ENCODE measurements at regions not wholly inside any gene's neighbourhood (a gene's known extent, or its start where the extent isn't known, plus 50 kb on each side); places are given as distances from the start of the nearest gene placed in this dataset.
"Not testable (repeated sequence)": the region's sequence is repeated elsewhere in the genome, so short reads cannot be mapped to it uniquely, and the experiment has no call there.

GRCh38 chr4:111930659-111931058, 214.6 kb upstream of the FAM241A start:
- no peak for DNase-seq

- DNase-seq, result no peak
Measured at GRCh38 chr4:111933703-111934102, 211.6 kb upstream of the FAM241A start.

GRCh38 chr4:111934314-111934713, 210.9 kb upstream of the FAM241A start:
- DNase-seq, result no peak

GRCh38 chr4:111937368-111937767, 207.9 kb upstream of the FAM241A start:
- DNase-seq, result no peak

GRCh38 chr4:111941957-111942356, 203.3 kb upstream of the FAM241A start:
- no peak for DNase-seq

GRCh38 chr4:111943796-111944203, 201.5 kb upstream of the FAM241A start:
- DNase-seq, result no peak

GRCh38 chr4:111945014-111945413, 200.2 kb upstream of the FAM241A start:
- no peak for DNase-seq

- no peak for DNase-seq
Measured at GRCh38 chr4:111946800-111947199, 198.5 kb upstream of the FAM241A start.

- no peak for DNase-seq
Measured at GRCh38 chr4:111952688-111953087, 192.6 kb upstream of the FAM241A start.

GRCh38 chr4:111954550-111954949, 190.7 kb upstream of the FAM241A start:
- DNase-seq, result no peak

- DNase-seq, result no peak
Measured at GRCh38 chr4:111955001-111955400, 190.3 kb upstream of the FAM241A start.

GRCh38 chr4:111957116-111957515, 188.1 kb upstream of the FAM241A start:
- no peak for DNase-seq

GRCh38 chr4:111957997-111958396, 187.3 kb upstream of the FAM241A start:
- no peak for DNase-seq

GRCh38 chr4:111959222-111959621, 186.0 kb upstream of the FAM241A start:
- no peak for DNase-seq

GRCh38 chr4:111960241-111960667, 185.0 kb upstream of the FAM241A start:
- no peak for DNase-seq

- DNase-seq, result not testable (repeated sequence)
Measured at GRCh38 chr4:111961026-111961425, 184.2 kb upstream of the FAM241A start.

- DNase-seq, result no peak
Measured at GRCh38 chr4:111961809-111962208, 183.4 kb upstream of the FAM241A start.

GRCh38 chr4:111963158-111963700, 182.0 kb upstream of the FAM241A start:
- DNase-seq, result no peak

GRCh38 chr4:111977419-111977965, 167.8 kb upstream of the FAM241A start:
- DNase-seq, result no peak

GRCh38 chr4:111979921-111980320, 165.3 kb upstream of the FAM241A start:
- no peak for DNase-seq

GRCh38 chr4:111982089-111982488, 163.2 kb upstream of the FAM241A start:
- DNase-seq, result no peak

- DNase-seq, result no peak
Measured at GRCh38 chr4:111984169-111984819, 161.0 kb upstream of the FAM241A start.

- DNase-seq, result no peak
Measured at GRCh38 chr4:111985426-111985825, 159.8 kb upstream of the FAM241A start.

GRCh38 chr4:111986095-111986494, 159.2 kb upstream of the FAM241A start:
- no peak for DNase-seq

GRCh38 chr4:111988514-111988913, 156.7 kb upstream of the FAM241A start:
- no peak for DNase-seq

All from stimulated activated CD4-positive, alpha-beta T cell treated with anti-CD3 and anti-CD28 coated beads, Interleukin-2, amount 100 ng/mL, for 24 hours (primary cell).